A673 (cell line): ENCODE measurements at regions not wholly inside any gene's neighbourhood (a gene's known extent, or its start where the extent isn't known, plus 50 kb on each side); places are given as distances from the start of the nearest gene placed in this dataset.

ENCODE experiments used
- BruUV-seq: library from RNA; stranded (reverse); fragments of 400-500 nt; replicated peaks from 2 replicates; lab custom pipeline; 2021; lab: Mats Ljungman, UMichigan
- CTCF ChIA-PET: fragments of 300-600 bp; sonication (Branson Sonifier 250); formaldehyde crosslinking; loops from one replicate; lab custom pipeline; 2022; ENCODE audit warnings: antibody characterized with exemption; lab: Charles Lee
- POLR2A ChIA-PET: fragments of 300-600 bp; sonication (Branson Sonifier 250); formaldehyde crosslinking; loops from one replicate; lab custom pipeline; 2022; ENCODE audit warnings: antibody characterized with exemption; ENCODE audit not compliant: low non-redundant PET; lab: Charles Lee
- DNase-seq: peaks from one replicate; pipeline ENCODE4 v3.0.0-alpha.2; 2015; ENCODE audit warnings: low spot score
- H3K27ac ChIP-seq: fragments of 200-600 bp; sonication (generic); 2 replicates; pipeline ENCODE4 v1.5.1; 2016; ENCODE audit warnings: mixed run types, low read depth, mild to moderate bottlenecking, mixed read lengths, antibody characterized with exemption, low read length; ENCODE audit not compliant: poor library complexity, severe bottlenecking
- H3K27me3 ChIP-seq: fragments of 200-600 bp; sonication (generic); replicated peaks from 2 replicates; pipeline ENCODE4 v1.6.1; 2017; ENCODE audit warnings: mixed run types, low read depth, mild to moderate bottlenecking, mixed read lengths, antibody characterized with exemption, low read length; ENCODE audit not compliant: insufficient read depth, poor library complexity
- H3K36me3 ChIP-seq: fragments of 200-600 bp; sonication (generic); 2 replicates; pipeline ENCODE4 v1.6.1; 2016; ENCODE audit warnings: mixed run types, mild to moderate bottlenecking, mixed read lengths, antibody characterized with exemption, low read length; ENCODE audit not compliant: insufficient read depth, poor library complexity, severe bottlenecking
- H3K4me1 ChIP-seq: fragments of 200-600 bp; sonication (generic); 2 replicates; pipeline ENCODE4 v1.6.1; 2017; ENCODE audit warnings: mixed run types, mild to moderate bottlenecking, mixed read lengths, antibody characterized with exemption, low read length; ENCODE audit not compliant: insufficient read depth, poor library complexity, severe bottlenecking
- H3K4me3 ChIP-seq: fragments of 200-600 bp; sonication (generic); 2 replicates; pipeline ENCODE4 v1.5.1; 2016; ENCODE audit warnings: low read depth, mixed run types, mild to moderate bottlenecking, mixed read lengths, low read length; ENCODE audit not compliant: poor library complexity, severe bottlenecking
- H3K9me3 ChIP-seq: fragments of 200-600 bp; sonication (generic); 2 replicates; pipeline ENCODE4 v1.6.1; 2016; ENCODE audit warnings: mixed run types, low read depth, mild to moderate bottlenecking, mixed read lengths, antibody characterized with exemption, low read length; ENCODE audit not compliant: poor library complexity, severe bottlenecking
- EZH2 ChIP-seq: fragments of 200-600 bp; sonication (generic); IDR thresholded peaks from 2 replicates; pipeline ENCODE4 v1.6.1; 2017; ENCODE audit warnings: borderline replicate concordance, low read depth, mild to moderate bottlenecking, mixed read lengths, antibody characterized with exemption, low read length; ENCODE audit not compliant: poor library complexity, severe bottlenecking
- intact Hi-C: fragments of 100-400 bp; cut with micrococcal nuclease; formaldehyde crosslinking; loops from one replicate; pipeline ENCODE4 v1.10.0; 2022; ENCODE audit not compliant: unreplicated experiment
- TF ChIP-seq, protein P1 (sequence below): fragments of 300-800, 200-600 bp; sonication (generic); conservative IDR thresholded peaks from 2 replicates; pipeline ENCODE4 v1.5.1; 2017; ENCODE audit warnings: low read depth, mild to moderate bottlenecking, antibody characterized with exemption, low read length, moderate library complexity, mixed read lengths

DNA sequence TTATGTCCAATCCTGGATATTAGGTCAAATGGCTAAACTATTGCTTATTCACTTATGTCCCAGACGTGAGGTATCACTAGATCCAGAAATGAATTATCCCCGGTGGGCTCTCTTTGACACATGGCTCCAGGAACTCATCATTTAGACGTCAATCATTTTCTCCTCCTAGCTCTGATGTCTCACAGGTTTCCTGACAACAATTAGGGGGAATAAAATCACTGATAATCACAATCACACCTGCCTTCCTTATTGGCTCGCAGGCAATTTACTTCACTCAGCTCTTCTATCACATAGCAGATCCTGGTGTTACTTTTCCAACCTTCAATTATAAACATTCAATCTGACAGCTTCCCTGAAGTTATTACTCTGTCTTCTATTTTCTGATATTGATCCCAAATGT, 634.0 kb upstream of the TENM4 start:
- Histone ChIP-seq H3K4me3 (no peak overlapping the region), H3K27ac (no peak overlapping the region), H3K27me3 (no peaks in the 10 kb centered on the region), H3K9me3 (no peaks in the 10 kb centered on the region), H3K36me3 (no peaks in the 10 kb centered on the region), H3K4me1 (no peaks in the 10 kb centered on the region)
- no TSS peak for BruUV-seq
- POLR2A ChIA-PET, result no interaction called here
- no peak for DNase-seq
- intact Hi-C loops, result no loop called here
- TF ChIP-seq, protein P1, sequence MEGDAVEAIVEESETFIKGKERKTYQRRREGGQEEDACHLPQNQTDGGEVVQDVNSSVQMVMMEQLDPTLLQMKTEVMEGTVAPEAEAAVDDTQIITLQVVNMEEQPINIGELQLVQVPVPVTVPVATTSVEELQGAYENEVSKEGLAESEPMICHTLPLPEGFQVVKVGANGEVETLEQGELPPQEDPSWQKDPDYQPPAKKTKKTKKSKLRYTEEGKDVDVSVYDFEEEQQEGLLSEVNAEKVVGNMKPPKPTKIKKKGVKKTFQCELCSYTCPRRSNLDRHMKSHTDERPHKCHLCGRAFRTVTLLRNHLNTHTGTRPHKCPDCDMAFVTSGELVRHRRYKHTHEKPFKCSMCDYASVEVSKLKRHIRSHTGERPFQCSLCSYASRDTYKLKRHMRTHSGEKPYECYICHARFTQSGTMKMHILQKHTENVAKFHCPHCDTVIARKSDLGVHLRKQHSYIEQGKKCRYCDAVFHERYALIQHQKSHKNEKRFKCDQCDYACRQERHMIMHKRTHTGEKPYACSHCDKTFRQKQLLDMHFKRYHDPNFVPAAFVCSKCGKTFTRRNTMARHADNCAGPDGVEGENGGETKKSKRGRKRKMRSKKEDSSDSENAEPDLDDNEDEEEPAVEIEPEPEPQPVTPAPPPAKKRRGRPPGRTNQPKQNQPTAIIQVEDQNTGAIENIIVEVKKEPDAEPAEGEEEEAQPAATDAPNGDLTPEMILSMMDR, result no peak
- CTCF ChIA-PET, result no interaction called here

DNA sequence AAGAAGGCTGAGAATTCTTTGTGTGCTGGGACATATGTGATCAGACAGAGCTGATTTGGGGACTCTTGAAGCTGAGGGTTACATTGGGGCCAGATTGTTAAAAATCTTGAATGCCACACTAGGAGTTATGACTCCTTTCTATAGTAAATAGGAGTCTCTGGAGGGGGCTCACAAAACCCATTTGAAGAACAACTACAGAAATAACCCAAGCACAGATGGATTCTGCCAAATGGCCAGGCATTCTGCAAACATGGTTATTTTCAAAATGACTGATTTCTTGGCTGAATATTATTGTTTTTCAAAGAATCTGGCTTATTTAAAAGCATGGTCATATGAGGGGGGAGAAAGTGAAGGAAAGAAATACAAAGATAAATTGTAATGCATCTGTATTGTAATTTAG, 625.5 kb upstream of the TENM4 start:
- Histone ChIP-seq H3K36me3 (no peaks in the 10 kb centered on the region), H3K4me3 (no peak overlapping the region), H3K4me1 (no peaks in the 10 kb centered on the region), H3K27ac (no peak overlapping the region), H3K27me3 (no peaks in the 10 kb centered on the region), H3K9me3 (no peaks in the 10 kb centered on the region)
- TF ChIP-seq EZH2, result no peak
- TF ChIP-seq, protein P1, result no peak
- no TSS peak for BruUV-seq
- no peak for DNase-seq
- ChIA-PET CTCF (no interaction called here), POLR2A (no interaction called here)
- intact Hi-C loops, result no loop called here

DNA sequence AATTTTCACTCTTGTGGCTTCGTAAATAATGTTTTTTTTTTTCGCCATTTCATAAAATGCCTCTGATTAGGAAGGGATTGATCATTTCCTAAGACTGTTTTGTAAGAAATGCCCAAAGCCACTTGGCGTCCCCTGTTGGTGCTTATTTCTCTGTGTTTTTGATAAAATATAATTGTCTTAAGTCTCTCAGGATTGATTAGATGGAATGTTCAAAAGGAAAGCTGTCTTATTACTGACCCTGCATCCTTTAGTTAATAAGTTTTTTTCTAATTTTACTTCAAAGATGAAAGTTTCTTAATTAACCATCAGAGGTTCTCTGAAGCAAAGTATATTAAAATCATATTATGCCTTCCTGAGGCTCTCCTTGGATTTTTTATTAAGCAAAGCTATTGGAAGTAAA, 624.3 kb upstream of the TENM4 start:
- TF ChIP-seq EZH2, result no peak

DNA sequence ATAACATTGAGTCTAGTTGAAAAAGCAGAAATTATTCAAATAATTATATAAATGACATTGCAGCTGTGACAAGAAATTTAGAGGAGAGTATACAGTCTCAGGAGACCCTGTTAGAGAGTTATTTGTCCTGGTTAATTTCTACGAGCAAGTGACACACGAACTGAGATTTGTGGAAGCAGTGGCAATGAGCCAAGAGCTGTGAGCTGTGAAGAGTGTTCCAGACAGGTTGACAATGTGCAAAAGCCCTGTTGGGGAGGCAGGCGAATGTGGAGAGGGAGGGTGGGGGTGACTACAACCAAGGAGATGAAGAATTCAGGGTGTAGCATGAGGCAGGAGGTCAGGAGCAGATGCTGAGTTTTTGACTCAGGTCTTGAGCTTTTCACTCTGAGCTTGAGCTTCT, 620.2 kb upstream of the TENM4 start:
- no peaks in the 10 kb centered on the region for H3K9me3 ChIP-seq
- DNase-seq, result no peak
- no peak overlapping the region for H3K4me3 ChIP-seq
- no peak overlapping the region for H3K27ac ChIP-seq
- no peaks in the 10 kb centered on the region for H3K4me1 ChIP-seq
- H3K27me3 ChIP-seq, result no peaks in the 10 kb centered on the region
- CTCF ChIA-PET, result no interaction called here
- intact Hi-C loops, result no loop called here
- POLR2A ChIA-PET, result no interaction called here
- H3K36me3 ChIP-seq, result no peaks in the 10 kb centered on the region
- BruUV-seq, result no TSS peak
- TF ChIP-seq, protein P1, result no peak
- TF ChIP-seq EZH2, result no peak

More for the DNA sequence above, 624.3 kb upstream of the TENM4 start:
- Histone ChIP-seq H3K27ac (no peak overlapping the region), H3K9me3 (no peaks in the 10 kb centered on the region), H3K36me3 (no peaks in the 10 kb centered on the region), H3K4me1 (no peaks in the 10 kb centered on the region), H3K4me3 (no peak overlapping the region), H3K27me3 (no peaks in the 10 kb centered on the region)
- ChIA-PET POLR2A (no interaction called here), CTCF (no interaction called here)
- DNase-seq, result no peak
- no TSS peak for BruUV-seq
- intact Hi-C loops, result no loop called here
